Right cardiac atrium (tissue), 5 donors: ENCODE measurements at regions not wholly inside any gene's neighbourhood (a gene's known extent, or its start where the extent isn't known, plus 50 kb on each side); places are given as distances from the start of the nearest gene placed in this dataset.

Experiments used
- ATAC-seq, 2 donors: fragments of 200-7000 bp; cut with Tn5 transposase; one replicate each; pipeline versions ENCODE4 v1.8.0 to v1.9.1; 2020; ENCODE audit warnings: moderate library complexity in 2 of 2, mild to moderate bottlenecking in 1 of 2
- DNase-seq, 3 donors: peaks; one replicate each; pipeline ENCODE4 v3.0.0-alpha.2; 2020
- H3K27ac ChIP-seq: one replicate; pipeline ENCODE4 v1.5.1; 2013; ENCODE audit warnings: mild to moderate bottlenecking, low read length, control low read depth, moderate library complexity
- H3K27me3 ChIP-seq: one replicate; pipeline ENCODE4 v1.6.1; 2013; ENCODE audit not compliant: control insufficient read depth, insufficient read depth
- H3K4me1 ChIP-seq: one replicate; pipeline ENCODE4 v1.6.1; 2013; ENCODE audit warnings: low read length; ENCODE audit not compliant: control insufficient read depth, insufficient read depth
- H3K4me3 ChIP-seq: one replicate; pipeline ENCODE4 v1.5.1; 2013; ENCODE audit warnings: low read length, control low read depth
- H3K9me3 ChIP-seq: one replicate; pipeline ENCODE4 v1.6.1; 2013; ENCODE audit warnings: low read length; ENCODE audit not compliant: control insufficient read depth
- WGBS: extraction: QIAGEN DNeasy Blood & Tissue Kit; methylation state at CpG from one replicate; pipeline ENCODE4 v1.1.7; 2013; 5-methylcytosine and 5-hydroxymethylcytosine counted together
- intact Hi-C, 4 donors: fragments of 100-400 bp; cut with DNase I; formaldehyde crosslinking; loops; one replicate each; pipeline versions ENCODE4 v1.11.0 to v1.14.0; 2022 to 2023
- donor health status: healthy with polysubstance abuse.
- donor health status: DM: no; HTN: yes; CAD: no.
- donor health status: DM: no; HTN: no; CAD: no.
- donor health status: DM: no; HTN: yes; CAD: no; lungs with severe emphysema.
- donor health status: DM: yes; HTN: yes; CAD: no.

DNA sequence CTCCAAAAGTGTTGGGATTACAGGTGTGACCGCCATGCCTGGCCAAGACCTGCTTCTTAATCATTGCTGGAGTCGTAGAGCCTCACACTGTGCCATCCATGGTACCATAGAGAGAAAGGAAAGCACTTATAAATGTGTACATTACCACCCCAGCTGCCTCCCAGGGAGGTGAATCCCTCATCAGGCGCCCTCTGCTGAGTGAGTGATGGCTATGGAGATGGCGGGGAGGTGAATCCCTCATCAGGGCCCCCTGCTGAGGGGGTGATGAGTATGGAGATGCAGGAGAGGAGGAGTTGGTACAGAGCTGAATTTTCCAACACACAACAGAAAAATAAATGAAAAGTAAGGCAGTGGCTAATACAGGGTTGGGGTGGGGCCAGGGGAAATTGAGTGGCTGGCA, 263.4 kb downstream of the UQCRFS1 start:
- intact Hi-C loops, result no loop called here
- WGBS, result 71% methylated on average over 4 of the region's 4 CpGs
- H3K27ac ChIP-seq, result no peak overlapping the region
- H3K4me3 ChIP-seq, result no peak overlapping the region
- no peaks in the 10 kb centered on the region for H3K9me3 ChIP-seq
- DNase-seq (no peak), ATAC-seq (no peak)
- H3K4me1 ChIP-seq, result no peaks in the 10 kb centered on the region
- no peaks in the 10 kb centered on the region for H3K27me3 ChIP-seq

DNA sequence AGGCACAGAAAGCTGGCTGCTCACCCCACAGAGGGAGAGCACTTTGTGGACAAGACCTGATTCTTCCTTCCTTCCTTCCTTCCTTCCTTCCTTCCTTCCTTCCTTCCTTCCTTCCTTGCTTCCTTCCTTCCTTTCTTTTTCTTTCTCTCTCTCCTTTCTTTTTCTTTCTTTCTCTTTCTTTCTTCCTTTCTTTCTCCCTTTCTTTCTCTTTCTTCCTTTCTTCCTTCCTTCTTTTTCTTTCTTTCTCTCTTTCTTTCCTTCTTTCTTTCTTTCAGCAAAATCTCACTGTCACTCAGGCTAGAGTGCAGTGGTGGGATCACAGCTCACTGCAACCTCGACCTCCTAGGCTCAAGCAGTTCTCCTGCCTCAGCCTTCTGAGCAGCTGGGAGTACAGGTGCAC, 263.9 kb downstream of the UQCRFS1 start:
- Histone ChIP-seq H3K27me3 (no peaks in the 10 kb centered on the region), H3K4me3 (no peak overlapping the region), H3K27ac (no peak overlapping the region), H3K9me3 (no peaks in the 10 kb centered on the region), H3K4me1 (no peaks in the 10 kb centered on the region)
- intact Hi-C loops, result no loop called here
- no peak for ATAC-seq
- WGBS, result 56% methylated on average over 1 of the region's 1 CpG
- no peak for DNase-seq

DNA sequence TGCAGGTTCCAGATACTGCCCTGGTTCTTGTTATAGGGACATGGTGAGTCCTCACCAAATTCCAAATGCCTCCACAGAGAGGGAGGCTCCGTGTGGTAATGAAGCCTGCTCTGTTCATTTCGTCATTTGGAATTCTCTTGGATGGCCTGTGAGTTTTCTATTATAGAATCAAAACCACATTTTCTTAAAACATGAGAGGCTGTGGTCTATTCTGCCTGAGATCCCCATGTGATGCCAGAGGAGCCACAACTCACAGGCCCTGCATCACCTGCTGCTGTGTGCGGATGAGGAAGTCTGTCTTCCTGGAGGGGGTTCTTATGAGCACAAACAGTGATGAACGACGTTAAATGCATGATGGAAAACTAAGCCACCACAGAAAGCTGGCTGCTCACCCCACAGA, 264.4 kb downstream of the UQCRFS1 start:
- intact Hi-C loops, result no loop called here
- H3K4me3 ChIP-seq, result no peak overlapping the region
- DNase-seq (no peak), ATAC-seq (no peak)
- no peak overlapping the region for H3K27ac ChIP-seq
- H3K4me1 ChIP-seq, result no peaks in the 10 kb centered on the region
- no peaks in the 10 kb centered on the region for H3K9me3 ChIP-seq
- 72% methylated on average over 5 of the region's 5 CpGs for WGBS
- H3K27me3 ChIP-seq, result no peaks in the 10 kb centered on the region

DNA sequence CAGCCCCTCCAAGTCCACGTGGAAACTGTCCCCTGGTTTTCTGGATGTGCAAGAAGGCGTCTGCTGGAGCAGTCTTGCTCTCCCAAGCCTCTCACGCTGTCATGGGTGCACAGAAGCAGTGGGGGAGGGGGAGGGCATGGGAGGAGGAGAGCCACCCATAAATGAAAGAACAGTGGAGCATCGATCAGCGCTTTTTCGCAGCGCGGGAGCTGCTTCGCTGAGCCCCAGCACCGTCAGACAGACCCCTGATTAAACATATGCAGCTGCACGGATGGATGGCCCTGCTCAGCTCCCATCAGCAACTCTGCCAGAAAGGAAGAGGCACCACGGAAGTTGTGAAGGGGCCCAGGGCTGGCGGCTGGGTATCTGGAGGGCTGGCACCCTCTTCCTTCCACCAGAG, 264.9 kb downstream of the UQCRFS1 start:
- Histone ChIP-seq H3K4me1 (no peaks in the 10 kb centered on the region), H3K27ac (no peak overlapping the region), H3K27me3 (no peaks in the 10 kb centered on the region), H3K4me3 (no peak overlapping the region), H3K9me3 (no peaks in the 10 kb centered on the region)
- ATAC-seq (no peak), DNase-seq (no peak)
- intact Hi-C loops, result no loop called here
- 73% methylated on average over 13 of the region's 13 CpGs for WGBS

DNA sequence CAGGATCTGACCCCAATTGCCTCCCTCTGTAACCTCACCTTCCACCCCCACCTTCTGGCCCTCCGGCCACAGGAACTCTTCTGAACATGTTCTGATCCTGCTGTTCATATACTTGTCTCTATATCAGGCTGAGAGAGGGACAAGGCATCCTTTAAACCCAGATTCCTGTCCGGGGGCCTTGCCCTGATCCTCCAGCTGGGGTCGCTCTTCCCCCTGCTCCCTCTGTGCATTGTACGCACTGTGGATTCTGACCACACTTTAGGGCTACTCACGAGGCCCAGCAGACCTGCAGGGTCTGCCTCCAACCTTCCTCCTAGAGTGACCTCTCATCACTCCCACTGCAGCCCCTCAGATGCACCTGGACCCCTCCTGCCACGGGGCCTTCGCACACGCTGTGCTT, 269.3 kb downstream of the UQCRFS1 start:
- Histone ChIP-seq H3K9me3 (no peaks in the 10 kb centered on the region), H3K27me3 (no peaks in the 10 kb centered on the region), H3K27ac (no peak overlapping the region), H3K4me3 (no peak overlapping the region), H3K4me1 (no peaks in the 10 kb centered on the region)
- intact Hi-C loops, result no loop called here
- ATAC-seq (no peak), DNase-seq (peak in 1 of 3 donors; percentile 3)
- 87% methylated on average over 8 of the region's 8 CpGs for WGBS

DNA sequence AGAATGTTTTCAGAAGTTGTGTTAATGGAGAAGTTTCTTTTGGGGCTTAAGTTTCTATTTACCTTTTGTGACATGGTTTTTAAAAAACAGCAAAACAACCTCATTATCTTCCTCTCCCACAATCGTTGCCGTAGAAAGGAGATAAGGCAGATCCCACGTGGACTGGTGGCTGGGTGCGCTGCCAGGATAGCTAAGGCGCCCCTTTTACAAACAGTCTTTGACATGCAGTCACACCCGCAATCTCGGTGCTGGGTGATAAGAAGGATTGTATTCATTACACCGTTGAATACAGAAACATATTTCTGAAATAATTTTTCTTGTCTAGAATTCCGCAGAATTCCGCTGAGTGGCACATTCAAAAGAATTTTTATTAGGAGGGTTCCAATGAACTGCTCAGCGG, 271.1 kb downstream of the UQCRFS1 start:
- intact Hi-C loops, result no loop called here
- no peak overlapping the region for H3K27ac ChIP-seq
- H3K9me3 ChIP-seq, result no peaks in the 10 kb centered on the region
- 33% methylated on average over 11 of the region's 11 CpGs for WGBS
- H3K4me3 ChIP-seq, result no peak overlapping the region
- no peaks in the 10 kb centered on the region for H3K4me1 ChIP-seq
- no peak for DNase-seq
- ATAC-seq, result no peak
- no peaks in the 10 kb centered on the region for H3K27me3 ChIP-seq

DNA sequence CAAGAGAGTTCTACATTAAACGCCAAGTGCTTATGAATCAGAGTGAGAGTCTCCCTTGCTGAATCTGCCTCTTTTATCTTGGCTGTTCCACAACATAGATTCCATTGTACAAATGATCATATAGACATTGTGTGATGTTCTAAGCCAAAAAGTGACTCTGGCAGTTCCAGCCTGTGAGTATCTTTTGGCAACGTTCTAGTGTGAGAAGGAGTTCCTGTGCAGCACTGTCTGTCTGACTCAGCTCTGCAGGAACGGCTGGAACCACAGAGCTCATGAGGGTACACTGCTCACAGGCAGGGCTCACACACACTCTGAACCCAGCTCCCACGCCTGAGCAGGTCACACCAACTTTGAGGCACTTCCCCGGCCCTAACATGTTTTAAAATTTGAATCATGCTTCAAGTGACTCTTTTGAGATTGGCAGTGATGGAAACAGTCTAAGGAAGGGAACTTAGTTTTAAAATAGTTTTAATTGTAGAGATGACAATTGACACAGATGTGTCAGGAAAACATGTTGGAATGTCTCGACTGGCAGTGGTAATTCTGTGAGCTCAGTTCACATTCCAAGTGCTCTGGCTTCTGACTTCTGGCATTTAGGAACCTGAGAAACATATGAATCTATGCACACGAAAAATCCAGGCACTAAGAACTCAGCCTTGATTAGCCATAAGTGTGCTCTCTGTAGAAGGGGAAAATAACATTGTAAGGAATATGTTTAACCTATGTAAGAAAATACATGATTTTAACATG, 272.0 kb downstream of the UQCRFS1 start:
- WGBS, result 25% methylated on average over 7 of the region's 7 CpGs
- intact Hi-C loops, result no loop called here
- DNase-seq (peak in 1 of 3 donors; percentile 35), ATAC-seq (peak; percentile 92 to 94)
- Histone ChIP-seq H3K27ac (no peak overlapping the region), H3K27me3 (no peaks in the 10 kb centered on the region), H3K4me3 (no peak overlapping the region), H3K9me3 (no peaks in the 10 kb centered on the region), H3K4me1 (no peaks in the 10 kb centered on the region)

DNA sequence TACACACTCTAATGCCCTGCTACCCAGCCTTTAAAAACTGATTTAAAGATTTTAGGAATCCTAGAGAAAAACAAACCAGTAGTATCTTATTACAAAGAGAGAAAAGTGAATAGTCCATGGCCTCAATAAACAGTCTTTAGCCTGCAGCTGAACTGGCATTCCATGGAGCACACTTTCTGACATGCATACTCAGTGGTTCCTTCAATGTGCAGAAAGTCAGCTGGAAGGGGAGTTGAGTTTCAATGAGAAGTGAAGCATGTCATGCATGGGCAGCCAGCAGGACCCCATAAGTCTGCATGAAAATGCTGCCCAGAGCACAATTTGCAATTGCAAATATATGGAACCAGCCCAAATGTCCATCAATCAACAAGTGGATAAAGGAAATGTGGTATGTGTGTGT, 273.7 kb downstream of the UQCRFS1 start:
- Histone ChIP-seq H3K9me3 (no peaks in the 10 kb centered on the region), H3K27me3 (no peaks in the 10 kb centered on the region), H3K4me1 (no peaks in the 10 kb centered on the region), H3K4me3 (no peak overlapping the region), H3K27ac (no peak overlapping the region)
- intact Hi-C loops, result no loop called here
- ATAC-seq (no peak), DNase-seq (no peak)

DNA sequence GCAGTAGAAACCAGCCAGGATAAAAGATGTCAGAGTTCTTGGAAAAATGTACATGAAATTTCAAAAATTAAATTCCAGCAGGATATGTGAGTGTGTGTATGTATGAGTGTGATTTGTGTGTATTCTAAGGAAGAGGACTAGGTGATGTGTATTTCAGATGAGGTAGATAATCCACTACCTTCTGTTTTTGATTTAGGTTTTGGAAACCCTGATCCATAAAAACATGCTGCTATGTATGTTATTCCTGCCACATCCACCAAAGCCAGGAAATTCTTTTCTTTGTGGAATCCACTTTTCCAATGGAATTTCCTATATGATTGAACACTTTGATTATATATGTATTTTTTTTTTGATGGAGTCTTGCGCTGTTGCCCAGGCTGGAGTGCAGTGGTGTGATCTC, 276.9 kb downstream of the UQCRFS1 start:
- Histone ChIP-seq H3K27ac (no peak overlapping the region), H3K4me1 (no peaks in the 10 kb centered on the region), H3K27me3 (no peaks in the 10 kb centered on the region), H3K4me3 (no peak overlapping the region), H3K9me3 (no peaks in the 10 kb centered on the region)
- no peak for DNase-seq
- no peak for ATAC-seq
- WGBS, result 98% methylated on average over 1 of the region's 1 CpG
- intact Hi-C loops, result no loop called here

DNA sequence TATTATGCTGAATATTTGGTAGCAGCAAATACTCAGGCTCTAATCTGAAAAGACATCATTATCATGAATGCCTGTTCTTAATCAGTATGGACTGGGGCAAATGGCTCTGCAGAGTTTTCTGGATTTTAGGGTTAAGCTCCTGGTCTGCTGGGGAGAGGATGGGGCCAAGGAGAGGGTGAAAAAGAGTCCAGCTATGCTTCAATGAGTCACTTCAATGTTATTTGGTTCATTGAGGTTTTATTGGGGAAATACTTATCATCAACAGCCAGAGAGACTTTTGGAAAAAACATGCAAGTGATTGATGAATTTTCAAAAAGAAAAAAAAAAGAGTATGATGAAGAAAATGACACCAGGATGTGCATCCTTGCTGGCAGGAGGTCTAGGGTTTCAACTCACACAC, 278.3 kb downstream of the UQCRFS1 start:
- Histone ChIP-seq H3K9me3 (no peaks in the 10 kb centered on the region), H3K4me3 (no peak overlapping the region), H3K4me1 (no peaks in the 10 kb centered on the region), H3K27me3 (no peaks in the 10 kb centered on the region), H3K27ac (no peak overlapping the region)
- intact Hi-C loops, result no loop called here
- no peak for DNase-seq
- no peak for ATAC-seq

DNA sequence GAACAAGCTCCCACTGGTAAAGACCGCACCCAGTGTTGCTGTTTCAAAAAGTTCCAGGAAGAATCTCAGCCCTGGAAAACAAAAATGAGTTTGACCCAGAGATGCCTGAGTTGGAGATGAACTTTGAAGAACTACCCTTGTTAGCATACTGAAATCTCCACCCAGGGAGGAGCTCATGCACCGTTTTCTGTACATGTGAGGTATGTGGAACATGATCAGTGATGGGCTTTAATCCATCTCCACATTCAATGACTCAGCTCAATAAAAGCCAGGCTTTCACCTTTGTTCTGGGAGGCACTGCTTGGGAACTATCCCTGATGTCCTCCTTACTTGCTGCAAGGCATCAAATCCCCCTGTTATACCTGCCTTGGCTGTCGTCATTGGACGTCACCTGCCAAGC, 279.9 kb downstream of the UQCRFS1 start:
- no peaks in the 10 kb centered on the region for H3K9me3 ChIP-seq
- ATAC-seq (no peak), DNase-seq (no peak)
- no peak overlapping the region for H3K4me3 ChIP-seq
- no peak overlapping the region for H3K27ac ChIP-seq
- intact Hi-C loops, result no loop called here
- WGBS, result 78% methylated on average over 4 of the region's 4 CpGs
- H3K27me3 ChIP-seq, result no peaks in the 10 kb centered on the region
- no peaks in the 10 kb centered on the region for H3K4me1 ChIP-seq

DNA sequence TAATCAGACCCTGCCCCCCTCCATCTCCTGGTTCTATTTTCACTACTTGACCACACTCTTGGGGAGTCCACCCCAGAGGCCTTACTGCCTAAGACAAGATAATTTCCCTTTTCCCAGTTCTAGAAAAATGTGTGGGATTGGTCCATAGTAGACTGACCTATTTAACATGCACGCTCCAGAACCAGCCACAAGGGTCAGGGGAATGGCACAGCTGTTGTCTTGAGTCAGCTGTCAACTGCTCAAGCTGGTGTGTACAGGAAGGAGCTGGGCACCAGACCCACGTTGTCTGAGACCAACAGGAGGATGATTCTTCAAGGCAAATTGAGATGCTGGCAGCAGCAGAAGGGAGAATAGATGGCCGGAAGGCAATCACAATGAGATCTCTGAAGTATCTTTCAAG, 280.5 kb downstream of the UQCRFS1 start:
- DNase-seq (no peak), ATAC-seq (no peak)
- H3K27me3 ChIP-seq, result no peaks in the 10 kb centered on the region
- no peaks in the 10 kb centered on the region for H3K9me3 ChIP-seq
- intact Hi-C loops, result no loop called here
- no peak overlapping the region for H3K4me3 ChIP-seq
- 65% methylated on average over 3 of the region's 3 CpGs for WGBS
- H3K27ac ChIP-seq, result no peak overlapping the region
- no peaks in the 10 kb centered on the region for H3K4me1 ChIP-seq
